ENCODE measurements at regions not wholly inside any gene's neighbourhood (a gene's known extent, or its start where the extent isn't known, plus 50 kb on each side); places are given as distances from the start of the nearest gene placed in this dataset.

DNA sequence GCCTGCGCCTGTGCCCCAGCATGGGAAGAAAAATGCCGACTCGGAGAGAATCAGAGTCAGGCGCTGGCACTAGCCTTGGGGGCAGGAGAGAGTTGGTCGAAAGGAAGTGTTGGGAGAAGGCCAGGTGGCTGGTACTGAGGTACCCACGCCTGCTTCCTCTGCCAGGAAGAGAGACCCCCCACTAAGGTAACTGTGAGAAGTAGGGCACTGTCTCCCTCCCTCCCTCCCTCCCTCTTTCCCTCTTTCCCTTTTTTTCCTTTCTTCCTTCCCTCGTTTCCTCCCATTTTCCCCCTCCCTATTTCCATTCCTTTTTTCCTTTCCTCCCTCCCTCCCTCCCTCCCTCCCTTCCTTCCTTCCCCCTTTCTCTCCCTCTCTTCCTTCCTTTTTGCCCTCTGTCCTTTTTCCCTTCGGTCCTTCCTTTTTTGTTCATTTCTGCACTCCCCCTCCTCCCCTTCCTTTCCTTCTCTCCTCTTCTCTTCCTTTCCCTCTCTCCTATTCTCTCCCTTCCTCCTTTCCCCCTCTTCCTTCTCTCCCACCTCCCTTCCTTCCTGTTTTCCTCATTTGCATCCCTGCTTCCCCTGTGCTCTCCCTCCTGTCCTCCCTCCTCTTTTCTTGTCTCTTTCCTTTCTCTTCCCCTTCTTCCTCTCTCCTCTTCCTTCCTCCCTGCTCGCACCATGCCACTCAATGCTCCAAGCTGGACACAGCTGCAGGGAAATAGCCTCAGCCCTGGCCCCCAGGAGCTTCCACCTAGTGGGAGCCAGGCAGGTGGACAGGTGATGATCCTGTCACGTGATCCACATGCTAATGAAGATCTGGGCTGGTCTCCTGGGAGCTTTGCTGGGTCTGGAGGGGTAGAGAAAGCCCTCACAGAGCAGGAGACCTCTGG is 148.0 kb downstream of the DHX35 start:
- no peak for FAIRE-seq

DNA sequence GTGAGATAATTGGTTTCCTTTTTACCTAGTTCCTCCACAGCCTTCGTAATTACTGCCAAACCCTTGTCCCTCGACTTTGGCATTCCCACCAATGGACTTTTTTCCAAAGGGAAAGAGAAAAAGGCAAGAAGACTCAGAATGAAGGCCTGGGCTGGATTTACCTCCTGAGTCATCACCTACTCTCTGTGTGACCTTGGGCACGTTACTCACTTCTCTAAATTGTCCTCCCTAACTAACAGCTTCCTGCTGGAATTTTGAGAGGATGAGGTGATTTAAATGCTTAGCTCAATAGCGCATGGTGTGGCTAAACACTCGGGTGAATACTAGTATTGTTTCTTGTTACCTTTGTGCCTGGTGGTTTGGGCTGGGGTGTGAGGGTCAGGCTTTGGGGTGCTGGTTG is 146.6 kb downstream of the DHX35 start:
- no peak for FAIRE-seq

DNA sequence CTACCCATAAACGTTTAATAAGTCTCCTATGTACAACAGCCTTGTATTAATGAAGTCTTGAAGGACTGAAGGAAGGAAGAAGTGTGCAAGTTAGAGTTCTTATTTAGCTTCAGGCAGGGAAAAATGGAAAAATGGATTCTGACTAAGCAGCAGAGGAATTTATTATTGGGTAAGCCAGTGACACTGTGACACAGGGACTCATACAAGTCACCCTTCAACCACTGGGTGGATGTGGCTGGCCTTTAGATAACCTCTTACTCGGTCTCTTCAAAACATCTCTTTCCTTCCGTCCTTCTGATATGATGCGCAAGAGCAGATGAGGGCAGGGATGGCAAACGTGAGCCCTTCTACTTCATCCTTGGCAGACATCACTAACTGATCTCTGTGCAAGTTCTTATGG is 145.6 kb downstream of the DHX35 start:
- FAIRE-seq = no peak

GRCh38 chr20:39106791-39107190 is 144.6 kb downstream of the DHX35 start:
- FAIRE-seq = no peak

DNA sequence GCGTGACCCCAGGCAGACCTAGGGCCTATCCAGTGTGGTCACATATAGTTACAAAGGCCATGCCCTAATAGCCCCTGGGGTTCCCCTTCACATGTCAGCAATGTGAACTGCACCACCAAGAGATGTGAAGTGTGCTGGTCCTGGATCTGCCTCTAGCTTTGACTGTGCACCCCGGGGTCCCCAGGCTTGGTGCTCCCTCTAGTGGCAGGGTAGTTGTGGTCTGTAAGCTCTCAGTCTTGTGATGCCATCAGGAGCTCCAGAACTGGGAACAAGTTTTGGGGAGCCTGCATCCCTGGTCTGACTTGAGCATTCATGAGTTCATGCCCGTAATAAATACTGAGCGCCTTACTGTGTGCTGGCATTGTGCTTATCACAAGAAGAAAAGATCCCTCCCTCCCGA is 143.4 kb downstream of the DHX35 start:
- no peak for FAIRE-seq

- FAIRE-seq = no peak
Observed at GRCh38 chr20:39103732-39104131, 141.6 kb downstream of the DHX35 start.

GRCh38 chr20:39103305-39103704 is 141.2 kb downstream of the DHX35 start:
- FAIRE-seq = no peak

DNA sequence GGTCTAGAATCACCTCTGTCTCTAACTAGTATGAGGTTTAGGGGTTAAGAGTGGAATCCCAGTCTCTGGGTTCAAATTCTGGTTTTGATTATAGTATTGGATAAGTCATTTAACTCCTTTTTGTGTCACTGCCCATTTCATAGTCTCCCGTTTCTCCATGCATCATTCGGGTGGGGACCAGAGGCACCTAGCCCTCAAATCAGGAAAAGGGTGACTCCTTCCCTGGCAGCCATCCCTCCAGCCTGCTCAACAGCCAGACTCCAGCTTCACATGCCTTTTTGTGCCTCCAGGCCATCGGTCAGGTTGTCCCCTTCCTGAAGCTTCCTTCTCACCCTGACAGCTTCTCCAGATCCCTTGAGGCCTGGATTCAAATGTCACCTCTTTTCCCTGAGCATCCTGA is 139.8 kb downstream of the DHX35 start:
- FAIRE-seq = no peak

DNA sequence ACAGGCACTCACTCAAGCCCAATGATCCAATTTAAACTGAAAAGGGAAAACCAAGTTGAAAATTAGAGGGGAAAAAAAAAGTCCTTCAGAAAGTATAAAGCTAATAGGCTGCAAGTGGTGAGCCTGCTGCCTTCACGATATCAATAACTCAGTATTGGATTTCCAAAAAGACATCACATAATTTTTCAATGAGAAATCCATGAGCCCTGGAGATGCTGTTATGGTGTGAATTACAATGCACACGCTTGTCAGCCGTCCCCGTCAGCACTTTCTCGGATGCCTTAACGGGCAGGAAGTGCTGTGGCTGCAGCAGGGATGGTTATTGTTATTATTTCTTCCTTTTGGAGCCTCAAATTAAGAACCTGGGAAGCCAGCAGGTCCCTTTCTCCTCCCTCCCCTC is 138.5 kb downstream of the DHX35 start:
- no peak for FAIRE-seq

DNA sequence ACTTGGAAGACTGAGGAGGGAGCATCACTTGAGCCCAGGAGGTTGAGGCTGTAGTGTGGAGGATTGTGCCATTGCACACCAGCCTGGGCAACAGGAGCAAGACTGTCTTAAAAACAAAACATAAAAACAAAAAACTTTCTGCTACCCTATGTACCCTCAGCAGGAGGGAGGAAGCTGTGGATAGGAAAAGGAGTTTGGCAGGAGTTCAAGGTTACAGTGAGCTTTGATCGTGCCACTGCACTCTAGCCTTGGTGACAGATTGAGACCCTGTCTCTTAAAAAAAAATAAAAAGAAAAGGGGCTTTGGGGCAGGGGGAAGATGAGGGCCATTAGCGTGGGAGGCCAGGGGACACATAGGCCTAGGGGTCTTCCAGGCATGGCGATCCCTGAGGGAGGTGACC is 135.7 kb downstream of the DHX35 start:
- FAIRE-seq = no peak

GRCh38 chr20:39095870-39096269 is 133.7 kb downstream of the DHX35 start:
- FAIRE-seq = no peak

GRCh38 chr20:39094391-39094790 is 132.2 kb downstream of the DHX35 start:
- FAIRE-seq = no peak

DNA sequence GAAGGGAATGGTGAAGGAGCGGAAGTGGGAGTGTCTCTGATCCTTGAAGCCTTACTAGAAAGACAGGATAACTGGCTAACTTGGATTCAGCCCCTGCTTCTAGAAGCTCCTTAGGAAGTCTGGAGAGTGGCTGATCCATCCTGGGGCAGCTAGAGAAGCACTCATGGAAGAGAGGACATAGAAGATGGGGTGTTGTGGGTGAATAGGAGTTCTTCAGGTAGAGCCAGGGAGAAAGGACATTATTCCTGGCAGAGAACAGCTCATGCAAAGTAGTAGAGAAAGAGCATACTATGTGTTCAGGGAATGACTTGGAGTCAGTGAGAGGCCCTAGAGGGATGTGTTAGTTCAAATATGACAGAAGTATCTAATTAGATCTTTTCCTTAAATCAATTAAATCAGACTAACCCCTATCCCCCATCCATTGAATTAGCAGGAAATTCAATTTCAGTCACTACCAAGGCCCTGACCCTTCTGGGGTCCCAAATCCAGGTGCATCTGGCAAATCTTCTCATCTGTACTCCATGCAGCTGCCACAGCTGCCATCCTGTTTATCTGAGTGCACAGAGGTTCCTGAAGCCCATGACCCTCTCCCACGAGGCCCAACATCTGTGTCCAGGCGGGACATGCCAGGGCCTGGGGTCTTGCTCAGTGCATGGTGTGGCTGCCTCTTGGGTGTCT is 130.7 kb downstream of the DHX35 start:
- FAIRE-seq = no peak

DNA sequence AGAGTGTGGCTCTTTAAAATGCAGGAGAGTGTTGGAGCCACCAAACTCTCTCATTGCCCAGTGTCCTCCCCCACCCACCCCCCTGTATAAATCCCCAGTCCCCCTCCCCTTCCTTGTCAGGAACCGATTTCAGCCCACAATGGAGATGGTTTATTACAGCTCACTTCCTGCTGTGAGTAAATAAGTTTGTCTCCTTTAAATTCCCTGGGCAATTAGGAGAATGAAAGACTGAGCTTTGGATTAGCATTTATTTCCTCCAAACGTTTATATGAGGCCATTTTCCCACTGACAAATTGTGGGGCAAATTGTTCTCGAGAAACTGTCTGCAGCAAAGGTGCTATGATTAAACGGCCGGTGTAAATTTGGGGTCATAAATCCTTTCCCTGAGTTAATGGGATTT is 128.8 kb downstream of the DHX35 start:
- FAIRE-seq = no peak

GRCh38 chr20:39089797-39090196 is 127.7 kb downstream of the DHX35 start:
- FAIRE-seq = no peak
